ENCODE measurements at regions not wholly inside any gene's neighbourhood (a gene's known extent, or its start where the extent isn't known, plus 50 kb on each side); places are given as distances from the start of the nearest gene placed in this dataset.

DNA sequence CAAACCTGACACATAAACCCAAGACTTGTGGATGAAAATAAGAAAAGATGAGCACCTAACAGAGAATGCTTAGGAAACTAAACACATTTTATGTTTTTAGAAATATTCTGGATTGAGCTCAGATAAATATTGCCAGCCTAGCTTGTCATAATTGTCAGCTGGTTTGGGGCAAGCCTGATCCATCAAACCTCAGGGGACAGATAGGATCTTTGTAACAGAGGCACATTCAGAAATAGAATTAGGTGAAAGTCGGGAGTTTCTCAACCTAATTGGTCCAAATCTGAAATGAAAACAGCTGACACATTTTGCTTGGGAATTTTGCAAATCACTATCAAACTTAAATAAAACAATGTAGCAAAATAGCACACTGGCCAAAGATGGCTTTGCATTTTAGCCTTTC, 503.7 kb downstream of the ANXA1 start:
- Histone ChIP-seq H3K23ac (ENCODE audit: low read depth, low read length) (no peak overlapping the region), H3K9me3 (ENCODE audit: control insufficient read depth, insufficient read depth, low read length) (0 out of 2 replicates have a peak, but pooled peaks cover 2% of the 10 kb centered on the region), H3K79me1 (ENCODE audit: low read depth in 1 of 2, low read length in 2 of 2) (no peaks in the 10 kb centered on the region), H2BK15ac (ENCODE audit: low read depth, low read length) (no peak overlapping the region), H4K20me1 (ENCODE audit: insufficient read depth, low read length) (no peaks in the 10 kb centered on the region), H3K4me1 (ENCODE audit: control insufficient read depth, insufficient read depth, low read length) (no peaks in the 10 kb centered on the region), H2AFZ (replicated peaks; ENCODE audit: low read length, poor library complexity) (no peak overlapping the region), H2BK120ac (ENCODE audit: low read depth, low read length) (no peak overlapping the region), H3K36me3 (ENCODE audit: control insufficient read depth, insufficient read depth, low read length) (no peaks in the 10 kb centered on the region), H2BK5ac (ENCODE audit: low read depth, low read length, poor library complexity, severe bottlenecking) (no peak overlapping the region), H3K9me1 (ENCODE audit: insufficient read depth, low read length) (no peaks in the 10 kb centered on the region), H3K4me2 (ENCODE audit: low read depth, low read length) (no peak overlapping the region), H3K18ac (ENCODE audit: low read depth, low read length) (no peak overlapping the region), H3K27ac (ENCODE audit: insufficient read depth, low read length) (no peak overlapping the region), H4K5ac (ENCODE audit: low read depth, low read length) (no peak overlapping the region), H2AK9ac (replicated peaks; ENCODE audit: low read depth, low read length, poor library complexity) (no peak overlapping the region), H3K14ac (replicated peaks; ENCODE audit: low read depth, low read length) (no peak overlapping the region), H2AK5ac (ENCODE audit: low read depth, low read length) (no peak overlapping the region), H2BK20ac (ENCODE audit: low read depth, low read length) (no peak overlapping the region), H3K56ac (ENCODE audit: extremely low read depth, insufficient read depth, low read length) (no peak overlapping the region), H3K4ac (ENCODE audit: low read depth, low read length) (no peak overlapping the region), H3K9ac (ENCODE audit: low read depth, low read length) (no peak overlapping the region), H4K91ac (ENCODE audit: insufficient read depth, low read depth, low read length) (no peak overlapping the region), H4K8ac (ENCODE audit: low read depth in 2 of 2, low read length in 2 of 2) (no peak overlapping the region), H3K27me3 (ENCODE audit: control insufficient read depth, insufficient read depth, low read length) (no peaks in the 10 kb centered on the region), H3K4me3 (ENCODE audit: insufficient read depth, low read depth, low read length) (no peak overlapping the region)
- dilution Hi-C loops (cut with HindIII; ENCODE audit: low sequenced_read_pairs, unreplicated experiment) (no loop called here), intact Hi-C loops (cut with micrococcal nuclease) (no loop called here), in situ Hi-C loops (cut with MboI; ENCODE audit: low sequenced_read_pairs) (no loop called here)
- ATAC-seq (ENCODE audit: low read depth) (no peak), DNase-seq (no peak)
- POLR2A ChIA-PET (ENCODE audit: unreplicated experiment) = no interaction called here
- WGBS, 2 experiments (ENCODE audit: extremely low coverage in 2 of 2, insufficient read length in 1 of 2) = no CpG with 5 or more reads among the region's 1 CpG
- TF ChIP-seq BHLHE40 (IDR thresholded peaks at IDR 0.05; ENCODE audit: low read depth, low read length) (no peak), RFX5 (IDR thresholded peaks at IDR 0.05; ENCODE audit: low read depth, low read length) (no peak)
- no TSS peak for BruUV-seq (replicated peaks)
- CTCF ChIA-PET = interaction anchor here (0.8 kb wide), 1 partner anchor 22 kb away, joined by 4 read pairs; no protein-coding TSS in a partner anchor

Measured in IMR-90 (cell line).